Lower leg skin (tissue), 3 donors: ENCODE measurements at regions not wholly inside any gene's neighbourhood (a gene's known extent, or its start where the extent isn't known, plus 50 kb on each side); places are given as distances from the start of the nearest gene placed in this dataset.

ENCODE experiments used
- POLR2A ChIP-seq, 2 donors: fragments of 450-650 bp; IDR thresholded peaks; one replicate each; pipeline ENCODE4 v1.6.1; 2016 to 2017; ENCODE audit warnings: antibody characterized with exemption in 2 of 2, mild to moderate bottlenecking in 1 of 2, moderate library complexity in 1 of 2
- TF ChIP-seq, protein P1 (sequence below), 3 donors: fragments of 450-650 bp; IDR thresholded peaks; one replicate each; pipeline ENCODE4 v1.5.1; 2016; ENCODE audit warnings: antibody characterized with exemption in 3 of 3, mild to moderate bottlenecking in 3 of 3, moderate library complexity in 2 of 3

DNA sequence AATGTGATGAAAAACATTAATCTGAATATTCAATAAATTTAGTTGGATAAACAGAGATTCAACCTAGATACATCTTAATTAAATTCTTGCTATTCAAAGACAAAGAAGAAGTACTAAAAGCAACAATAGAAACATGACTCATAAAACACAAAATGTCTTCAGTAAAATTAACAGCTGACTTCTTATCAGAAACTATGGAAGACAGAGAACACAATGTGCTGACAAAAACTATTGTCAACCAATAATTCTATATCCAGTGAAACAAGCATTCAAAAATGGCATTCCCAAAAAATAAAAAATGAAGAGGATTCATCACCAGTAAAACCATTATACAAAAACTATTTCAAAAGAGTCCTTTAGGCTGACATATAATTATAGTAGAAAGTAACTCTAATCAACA, 400.5 kb upstream of the SORCS1 start:
- TF ChIP-seq, protein P1, sequence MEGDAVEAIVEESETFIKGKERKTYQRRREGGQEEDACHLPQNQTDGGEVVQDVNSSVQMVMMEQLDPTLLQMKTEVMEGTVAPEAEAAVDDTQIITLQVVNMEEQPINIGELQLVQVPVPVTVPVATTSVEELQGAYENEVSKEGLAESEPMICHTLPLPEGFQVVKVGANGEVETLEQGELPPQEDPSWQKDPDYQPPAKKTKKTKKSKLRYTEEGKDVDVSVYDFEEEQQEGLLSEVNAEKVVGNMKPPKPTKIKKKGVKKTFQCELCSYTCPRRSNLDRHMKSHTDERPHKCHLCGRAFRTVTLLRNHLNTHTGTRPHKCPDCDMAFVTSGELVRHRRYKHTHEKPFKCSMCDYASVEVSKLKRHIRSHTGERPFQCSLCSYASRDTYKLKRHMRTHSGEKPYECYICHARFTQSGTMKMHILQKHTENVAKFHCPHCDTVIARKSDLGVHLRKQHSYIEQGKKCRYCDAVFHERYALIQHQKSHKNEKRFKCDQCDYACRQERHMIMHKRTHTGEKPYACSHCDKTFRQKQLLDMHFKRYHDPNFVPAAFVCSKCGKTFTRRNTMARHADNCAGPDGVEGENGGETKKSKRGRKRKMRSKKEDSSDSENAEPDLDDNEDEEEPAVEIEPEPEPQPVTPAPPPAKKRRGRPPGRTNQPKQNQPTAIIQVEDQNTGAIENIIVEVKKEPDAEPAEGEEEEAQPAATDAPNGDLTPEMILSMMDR (IDR thresholded peaks at IDR 0.05), result no peak
- no peak for TF ChIP-seq POLR2A (IDR thresholded peaks at IDR 0.05)
